ENCODE measurements at regions not wholly inside any gene's neighbourhood (a gene's known extent, or its start where the extent isn't known, plus 50 kb on each side); places are given as distances from the start of the nearest gene placed in this dataset.

- no peak for DNase-seq (ENCODE audit: low read depth)
Measured at GRCh38 chr12:74906224-74906623, 303.4 kb downstream of the KCNC2 start.

DNA sequence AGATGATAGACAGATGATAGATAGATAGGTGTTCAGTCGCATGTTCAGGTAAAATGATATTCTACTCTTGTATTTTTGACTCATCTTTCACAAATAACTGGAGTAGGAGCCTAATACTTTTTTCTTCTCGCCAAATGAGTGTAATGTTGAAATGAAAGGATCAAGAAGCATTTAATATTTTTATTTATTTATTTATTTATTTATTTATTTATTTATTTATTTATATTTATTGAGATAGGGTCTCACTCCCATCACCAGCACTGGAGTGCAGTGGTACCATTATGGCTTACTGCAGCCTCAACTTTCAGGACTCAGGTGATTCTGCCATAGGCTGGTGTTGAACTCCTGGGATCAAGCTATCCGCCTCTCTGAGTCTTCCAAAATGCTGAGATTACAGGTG is 298.8 kb downstream of the KCNC2 start:
- no peak for DNase-seq (ENCODE audit: low read depth)

GRCh38 chr12:74914378-74914777 is 295.3 kb downstream of the KCNC2 start:
- DNase-seq (ENCODE audit: low read depth) = no peak

DNA sequence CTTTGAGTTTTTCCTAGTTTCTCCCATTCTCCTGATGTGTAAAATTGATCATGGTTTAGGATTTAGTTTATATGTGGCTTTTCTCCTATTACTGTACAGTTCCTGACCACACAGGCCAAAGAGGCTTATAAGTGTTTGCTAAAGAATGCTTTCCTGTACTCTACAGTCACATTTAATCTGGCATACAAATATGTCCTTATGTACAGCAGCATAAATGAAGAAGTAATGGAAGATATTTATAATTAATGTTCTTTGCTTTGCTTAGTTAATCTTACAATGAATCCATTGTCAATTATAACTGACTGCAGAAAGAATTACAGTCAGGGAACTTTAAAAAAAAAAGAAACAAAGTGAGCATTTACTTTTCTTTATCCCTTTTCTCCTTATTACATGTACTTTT is 293.9 kb downstream of the KCNC2 start:
- DNase-seq (ENCODE audit: low read depth) = no peak

DNA sequence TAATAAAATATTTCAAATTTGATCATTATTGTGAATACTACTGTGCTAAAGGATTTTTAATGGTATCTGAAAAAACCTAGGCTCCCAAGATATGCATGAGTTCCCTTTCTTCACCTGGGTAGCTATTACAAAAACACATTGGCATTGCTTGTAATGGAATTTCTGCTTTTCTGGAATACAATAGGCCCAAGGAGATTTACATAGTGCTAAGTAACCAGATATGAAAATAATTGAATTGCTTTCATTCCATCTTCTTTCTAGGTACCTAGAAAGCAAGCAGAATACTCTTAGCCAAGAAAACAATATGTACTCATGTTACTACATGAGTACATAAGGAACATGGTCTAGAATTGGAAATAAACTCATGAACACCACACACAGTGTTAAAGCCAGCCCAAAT is 291.9 kb downstream of the KCNC2 start:
- no peak for DNase-seq (ENCODE audit: low read depth)

- DNase-seq (ENCODE audit: low read depth) = no peak
Measured at GRCh38 chr12:74918291-74918690, 291.3 kb downstream of the KCNC2 start.

- DNase-seq (ENCODE audit: low read depth) = no peak
Measured at GRCh38 chr12:74922117-74922516, 287.5 kb downstream of the KCNC2 start.

DNA sequence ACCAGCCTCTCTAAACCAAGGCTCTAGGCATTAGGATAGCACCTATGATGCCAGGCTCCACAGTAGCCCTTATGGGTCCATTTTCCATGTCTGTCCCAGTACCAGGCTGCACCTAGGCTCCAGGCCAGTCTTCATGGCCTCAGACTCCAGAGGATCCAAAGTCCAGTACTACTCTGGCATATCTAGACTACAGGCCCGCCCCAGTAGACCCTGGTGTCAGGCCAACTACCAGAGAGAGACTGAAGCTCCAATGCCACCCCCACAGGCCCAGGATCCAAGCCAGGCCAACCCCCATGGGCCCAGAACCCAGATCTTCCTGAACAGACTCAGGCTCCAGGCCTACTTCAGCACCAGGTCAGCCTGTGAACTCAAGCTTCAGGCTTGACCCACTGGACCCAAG is 287.0 kb downstream of the KCNC2 start:
- DNase-seq (ENCODE audit: low read depth) = no peak

- DNase-seq (ENCODE audit: low read depth) = no peak
Measured at GRCh38 chr12:74941670-74942069, 268.0 kb downstream of the KCNC2 start.

GRCh38 chr12:74945771-74946198 is 263.9 kb downstream of the KCNC2 start:
- DNase-seq (ENCODE audit: low read depth) = no peak

- no peak for DNase-seq (ENCODE audit: low read depth)
Measured at GRCh38 chr12:74953697-74954096, 255.9 kb downstream of the KCNC2 start.

GRCh38 chr12:74957231-74957630 is 252.4 kb downstream of the KCNC2 start:
- DNase-seq (ENCODE audit: low read depth) = no peak

DNA sequence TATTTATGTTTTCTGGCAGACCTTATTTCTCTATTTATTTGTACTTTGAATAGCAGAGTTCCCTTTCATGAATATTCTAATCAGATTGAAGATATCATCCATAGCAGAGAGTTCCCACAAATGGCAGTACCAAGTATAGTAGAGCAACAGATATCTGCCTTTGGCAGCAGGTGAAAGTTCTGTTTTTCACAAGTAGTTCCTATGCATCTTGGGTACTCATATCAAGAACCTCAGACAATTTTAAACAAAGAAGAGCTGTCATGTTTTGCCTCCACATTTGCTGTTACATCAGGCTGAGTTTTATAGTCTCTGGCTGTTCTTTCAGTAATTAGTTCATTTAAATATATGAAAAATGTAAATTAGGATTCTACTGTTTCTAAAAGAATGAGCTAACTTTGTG is 252.0 kb downstream of the KCNC2 start:
- DNase-seq (ENCODE audit: low read depth) = no peak

DNA sequence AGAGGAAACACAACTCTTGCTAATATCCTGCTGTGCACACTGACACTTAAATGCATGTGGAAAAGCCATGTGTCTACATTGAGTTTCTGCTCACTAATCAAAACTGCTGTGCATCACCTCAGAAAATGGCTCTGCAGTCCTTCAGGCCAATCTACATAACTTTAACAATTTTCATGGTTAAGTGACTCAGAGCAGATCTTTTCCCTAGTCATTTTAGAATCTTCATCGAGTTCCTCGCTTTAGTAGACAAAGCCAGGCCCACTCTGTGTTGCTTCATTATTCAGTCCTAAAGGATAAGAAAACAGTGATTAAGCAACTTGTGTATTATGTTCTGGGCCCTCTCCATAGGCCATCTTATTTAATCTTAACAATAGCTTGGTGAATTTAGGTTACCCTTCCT is 250.0 kb downstream of the KCNC2 start:
- no peak for DNase-seq (ENCODE audit: low read depth)

GRCh38 chr12:74963304-74963703 is 246.3 kb downstream of the KCNC2 start:
- no peak for DNase-seq (ENCODE audit: low read depth)

- no peak for DNase-seq (ENCODE audit: low read depth)
Measured at GRCh38 chr12:74963867-74964331, 245.7 kb downstream of the KCNC2 start.

GRCh38 chr12:74964390-74964789 is 245.2 kb downstream of the KCNC2 start:
- no peak for DNase-seq (ENCODE audit: low read depth)

GRCh38 chr12:74971201-74971600 is 238.4 kb downstream of the KCNC2 start:
- no peak for DNase-seq (ENCODE audit: low read depth)

GRCh38 chr12:74977832-74978481 is 231.7 kb downstream of the KCNC2 start:
- DNase-seq (ENCODE audit: low read depth) = no peak

DNA sequence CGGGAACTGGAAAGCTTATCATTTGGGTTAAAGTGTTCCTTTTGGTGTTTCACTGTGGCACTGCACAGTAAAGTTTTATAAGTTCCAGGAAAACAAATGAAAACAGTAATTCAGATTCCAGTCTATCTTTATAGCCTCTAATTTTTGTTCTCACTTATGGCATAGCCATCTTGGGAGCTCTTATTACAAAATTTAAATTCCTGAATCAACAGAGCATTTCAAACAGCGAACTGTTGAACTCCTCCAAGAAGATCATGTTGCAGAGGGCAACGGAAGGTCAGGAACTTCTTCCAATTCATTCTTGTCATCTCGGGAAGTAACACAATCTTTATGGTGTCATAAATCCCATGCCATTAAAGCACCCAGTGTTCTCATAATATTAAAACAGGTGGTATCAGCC is 229.1 kb downstream of the KCNC2 start:
- no peak for DNase-seq (ENCODE audit: low read depth)

DNA sequence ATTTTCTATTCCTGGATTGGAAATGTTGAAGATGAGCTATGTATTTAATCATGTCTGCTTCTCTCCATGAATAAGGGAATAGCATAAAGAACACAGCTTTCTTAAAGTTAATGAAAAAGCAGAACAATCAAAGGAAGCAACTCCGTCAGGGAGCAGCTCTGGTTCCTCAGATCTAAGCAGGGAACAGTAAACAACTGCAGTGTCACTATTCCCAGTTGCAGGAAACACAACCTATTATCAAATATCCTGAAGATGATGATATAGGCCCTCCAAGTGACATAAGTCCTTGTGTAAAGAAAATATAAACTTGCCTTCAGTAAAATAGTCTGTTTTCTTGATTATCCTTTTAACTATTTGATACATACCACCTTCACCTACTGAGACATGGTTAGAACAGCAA is 228.1 kb downstream of the KCNC2 start:
- DNase-seq (ENCODE audit: low read depth) = no peak

GRCh38 chr12:74983917-74984316 is 225.7 kb downstream of the KCNC2 start:
- DNase-seq (ENCODE audit: low read depth) = no peak

DNA sequence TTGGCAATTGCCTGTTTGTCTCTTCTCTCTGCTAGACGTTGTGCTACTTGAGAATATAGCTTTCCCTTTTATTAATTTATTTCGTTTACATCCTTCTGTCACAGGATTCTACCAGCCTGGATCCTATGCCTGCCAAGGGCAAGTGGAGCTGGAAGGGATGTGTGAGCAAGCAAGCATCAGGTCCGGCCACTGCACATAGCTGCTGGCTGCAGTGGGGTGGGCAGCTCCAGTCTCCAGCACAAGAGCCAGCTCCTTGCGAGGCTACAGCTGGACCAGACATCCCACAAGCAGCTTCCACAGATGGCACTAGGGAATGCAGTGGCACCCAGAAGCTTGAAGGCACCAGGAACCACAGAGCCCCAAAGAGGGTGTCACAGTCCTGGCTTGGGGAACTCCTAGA is 225.0 kb downstream of the KCNC2 start:
- no peak for DNase-seq (ENCODE audit: low read depth)

DNA sequence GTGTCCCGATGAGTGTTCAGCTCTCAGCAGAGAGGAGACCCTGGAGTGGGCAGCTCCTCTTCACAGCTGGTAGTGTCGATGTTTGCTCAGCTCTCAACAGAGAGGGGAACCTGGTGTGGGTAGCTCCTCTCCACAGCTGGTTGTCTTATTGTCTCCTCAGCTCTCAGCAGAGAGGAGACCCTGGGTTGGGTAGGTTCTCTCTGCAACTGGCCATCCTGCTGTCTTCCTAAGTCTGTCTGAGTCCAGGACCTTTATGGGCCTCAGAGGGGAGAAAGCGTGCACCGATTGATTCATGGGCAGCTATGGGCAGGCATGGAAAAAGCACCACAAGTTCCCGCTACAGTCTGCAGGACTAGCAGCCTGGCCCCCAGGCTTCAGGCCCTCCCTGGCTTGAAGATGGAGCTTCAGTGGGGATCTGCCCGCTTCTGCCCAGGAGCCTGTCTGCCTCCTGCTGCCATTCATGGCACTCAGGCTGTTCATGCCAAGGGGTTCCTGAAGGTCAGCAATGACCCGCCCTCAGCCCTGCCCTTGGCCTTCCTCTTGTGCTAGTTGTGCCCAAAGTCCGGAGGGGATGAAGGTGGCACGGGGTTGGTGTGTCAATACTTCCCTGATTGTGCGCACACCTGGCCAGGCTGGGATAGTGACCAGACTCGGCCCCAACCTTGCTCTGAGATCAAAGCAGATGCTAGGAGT is 224.2 kb downstream of the KCNC2 start:
- DNase-seq (ENCODE audit: low read depth) = no peak
